DND-41 (cell line): ENCODE measurements at regions not wholly inside any gene's neighbourhood (a gene's known extent, or its start where the extent isn't known, plus 50 kb on each side); places are given as distances from the start of the nearest gene placed in this dataset.

Source experiments
- ATAC-seq: fragments of 200-7000 bp; cut with Tn5 transposase; 3 replicates; pipeline ENCODE4 v1.9.1; 2021; ENCODE audit warnings: low read depth; ENCODE audit not compliant: insufficient read depth
- DNase-seq: peaks from one replicate; pipeline ENCODE4 v3.0.0-alpha.2; 2020
- H2AFZ ChIP-seq: 2 replicates; pipeline ENCODE4 v1.6.0; 2012; ENCODE audit warnings: low read depth, low read length
- H3K27ac ChIP-seq: 2 replicates; pipeline ENCODE4 v1.5.1; 2012; ENCODE audit warnings: low read length, inconsistent platforms
- H3K27me3 ChIP-seq: fragments of 200-600 bp; sonication (generic); 2 replicates; pipeline ENCODE4 v1.6.0; 2012; ENCODE audit warnings: low read length, mild to moderate bottlenecking, inconsistent platforms; ENCODE audit not compliant: insufficient read depth, poor library complexity
- H3K36me3 ChIP-seq: 2 replicates; pipeline ENCODE4 v1.5.1; 2012; ENCODE audit warnings: low read length, inconsistent platforms; ENCODE audit not compliant: insufficient read depth
- H3K4me1 ChIP-seq: 2 replicates; pipeline ENCODE4 v1.5.1; 2012; ENCODE audit warnings: mild to moderate bottlenecking, low read length; ENCODE audit not compliant: insufficient read depth
- H3K4me2 ChIP-seq: 2 replicates; pipeline ENCODE4 v1.6.0; 2012; ENCODE audit warnings: mild to moderate bottlenecking, moderate library complexity, low read length, inconsistent platforms; ENCODE audit not compliant: insufficient read depth
- H3K4me3 ChIP-seq, 2 experiments: fragments of 200-600 bp in 1 of 2; shearing (Covaris generic) in 1 of 2; 2 replicates each; pipeline ENCODE4 v1.5.1; 2012 to 2016; ENCODE audit warnings: inconsistent platforms in 2 of 2, low read length in 2 of 2, mild to moderate bottlenecking in 2 of 2, low read depth in 1 of 2, moderate library complexity in 1 of 2
- H3K79me2 ChIP-seq: 2 replicates; pipeline ENCODE4 v1.6.0; 2012; ENCODE audit warnings: low read length, inconsistent platforms; ENCODE audit not compliant: insufficient read depth
- H3K9ac ChIP-seq: 2 replicates; pipeline ENCODE4 v1.6.0; 2012; ENCODE audit warnings: low read depth, mild to moderate bottlenecking, inconsistent platforms, low read length, moderate library complexity
- H3K9me3 ChIP-seq: 2 replicates; pipeline ENCODE4 v1.5.1; 2012; ENCODE audit warnings: low read length, moderate library complexity, mild to moderate bottlenecking, inconsistent platforms; ENCODE audit not compliant: insufficient read depth, severe bottlenecking
- H4K20me1 ChIP-seq: 2 replicates; pipeline ENCODE4 v1.6.0; 2012; ENCODE audit warnings: low read length; ENCODE audit not compliant: insufficient read depth
- CTCF ChIP-seq: IDR thresholded peaks from 2 replicates; pipeline ENCODE4 v1.5.1; 2012; ENCODE audit warnings: borderline replicate concordance, low read length, moderate library complexity, mild to moderate bottlenecking; ENCODE audit not compliant: poor library complexity, severe bottlenecking; ENCODE audit errors: extremely low read depth
- EZH2 ChIP-seq: IDR thresholded peaks from 3 replicates; pipeline ENCODE4 v1.6.1; 2012; ENCODE audit warnings: borderline replicate concordance, low read depth, mild to moderate bottlenecking, moderate library complexity, low read length, inconsistent platforms; ENCODE audit not compliant: severe bottlenecking

DNA sequence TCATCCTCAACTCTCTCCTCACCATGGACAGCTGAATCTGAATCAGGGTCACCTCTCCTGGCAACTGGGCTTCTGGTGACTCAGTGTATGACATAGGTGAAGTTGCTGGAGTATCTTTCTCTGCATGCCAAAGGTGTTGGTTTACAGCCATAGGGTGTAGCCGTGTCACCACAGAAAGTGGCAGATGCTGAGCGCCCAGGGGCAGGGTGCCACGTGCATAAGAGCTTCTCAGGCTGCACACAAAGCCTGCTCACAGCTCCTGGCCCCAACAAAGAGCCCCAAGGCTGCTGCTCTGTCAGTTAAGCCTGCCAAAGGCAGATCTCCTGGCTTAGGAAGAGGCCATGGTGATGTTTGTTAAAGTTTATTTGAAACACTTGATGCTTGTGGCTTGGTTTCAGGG lies 297.7 kb upstream of the WWC1 start:
- no peak for ATAC-seq
- Histone ChIP-seq H4K20me1 (no peaks in the 10 kb centered on the region), H3K4me3 (no peak overlapping the region), H3K27ac (no peak overlapping the region), H3K79me2 (no peaks in the 10 kb centered on the region), H3K9ac (no peak overlapping the region), H3K36me3 (no peaks in the 10 kb centered on the region), H3K9me3 (no peaks in the 10 kb centered on the region), H3K27me3 (no peaks in the 10 kb centered on the region), H3K4me1 (no peaks in the 10 kb centered on the region), H2AFZ (no peak overlapping the region), H3K4me2 (no peak overlapping the region)
- DNase-seq, result no peak
- TF ChIP-seq CTCF (no peak), EZH2 (no peak)

GRCh38 chr5:167995844-167996425 lies 295.5 kb upstream of the WWC1 start:
- no peaks in the 10 kb centered on the region for H3K36me3 ChIP-seq
- H3K79me2 ChIP-seq, result no peaks in the 10 kb centered on the region
- DNase-seq, result no peak
- no peak overlapping the region for H2AFZ ChIP-seq
- H3K27ac ChIP-seq, result no peak overlapping the region
- H3K9ac ChIP-seq, result no peak overlapping the region
- no peaks in the 10 kb centered on the region for H3K4me1 ChIP-seq
- no peaks in the 10 kb centered on the region for H4K20me1 ChIP-seq
- ATAC-seq, result no peak
- no peaks in the 10 kb centered on the region for H3K27me3 ChIP-seq
- H3K9me3 ChIP-seq, result no peaks in the 10 kb centered on the region
- TF ChIP-seq CTCF, result no peak
- TF ChIP-seq EZH2, result no peak
- H3K4me2 ChIP-seq, result no peak overlapping the region
- no peak overlapping the region for H3K4me3 ChIP-seq

DNA sequence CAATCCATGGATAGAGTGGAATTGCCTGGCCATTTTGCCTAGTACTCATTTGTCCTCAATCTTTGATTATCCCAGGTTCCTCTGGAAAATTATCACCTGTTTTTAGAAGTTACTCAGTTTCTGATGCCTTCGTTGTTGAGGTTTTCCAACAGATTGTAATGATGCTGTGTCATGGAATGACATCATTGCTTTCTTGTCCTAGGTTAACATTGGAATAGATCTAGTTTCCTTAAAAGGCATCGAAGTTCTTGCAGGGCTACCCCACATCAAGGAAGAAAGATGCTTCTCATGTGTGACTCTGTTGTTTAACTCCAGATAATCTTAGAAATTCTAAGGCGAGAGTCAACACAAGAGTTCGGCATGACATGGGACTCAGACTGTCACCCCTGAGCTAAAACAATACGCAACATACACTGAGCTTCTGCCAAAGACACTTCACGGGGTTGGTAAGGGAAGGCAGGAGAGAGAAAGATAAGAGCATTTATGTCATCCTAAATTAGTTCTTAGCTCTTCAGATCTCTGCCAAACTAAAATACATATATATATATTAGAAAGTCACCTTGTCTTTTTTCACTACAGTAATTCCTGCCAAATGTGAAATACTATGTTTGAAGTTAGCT lies 293.2 kb upstream of the WWC1 start:
- no peaks in the 10 kb centered on the region for H3K79me2 ChIP-seq
- H3K36me3 ChIP-seq, result no peaks in the 10 kb centered on the region
- no peak overlapping the region for H3K9ac ChIP-seq
- no peaks in the 10 kb centered on the region for H4K20me1 ChIP-seq
- H2AFZ ChIP-seq, result no peak overlapping the region
- DNase-seq (no peak), ATAC-seq (no peak)
- no peak overlapping the region for H3K27ac ChIP-seq
- H3K4me3 ChIP-seq, result no peak overlapping the region
- H3K4me2 ChIP-seq, result no peak overlapping the region
- no peaks in the 10 kb centered on the region for H3K27me3 ChIP-seq
- H3K9me3 ChIP-seq, result no peaks in the 10 kb centered on the region
- H3K4me1 ChIP-seq, result no peaks in the 10 kb centered on the region
- TF ChIP-seq CTCF, result no peak
- no peak for TF ChIP-seq EZH2

GRCh38 chr5:167999182-167999581 lies 292.3 kb upstream of the WWC1 start:
- no peak overlapping the region for H3K9ac ChIP-seq
- no peaks in the 10 kb centered on the region for H3K4me1 ChIP-seq
- DNase-seq, result no peak
- TF ChIP-seq EZH2 (no peak), CTCF (no peak)
- ATAC-seq, result no peak
- H4K20me1 ChIP-seq, result no peaks in the 10 kb centered on the region
- H3K27me3 ChIP-seq, result no peaks in the 10 kb centered on the region
- no peaks in the 10 kb centered on the region for H3K36me3 ChIP-seq
- H3K4me2 ChIP-seq, result no peak overlapping the region
- H3K4me3 ChIP-seq, result no peak overlapping the region
- no peaks in the 10 kb centered on the region for H3K9me3 ChIP-seq
- no peak overlapping the region for H3K27ac ChIP-seq
- H2AFZ ChIP-seq, result no peak overlapping the region
- H3K79me2 ChIP-seq, result no peaks in the 10 kb centered on the region
